Ovary (tissue), 7 donors: ENCODE measurements at regions not wholly inside any gene's neighbourhood (a gene's known extent, or its start where the extent isn't known, plus 50 kb on each side); places are given as distances from the start of the nearest gene placed in this dataset.
"Not testable (repeated sequence)": the region's sequence is repeated elsewhere in the genome, so short reads cannot be mapped to it uniquely, and the experiment has no call there.

Experiments used
- DNase-seq, 5 donors: peaks; one replicate each; pipeline ENCODE4 v3.0.0-alpha.2; 2019 to 2020
- H3K27ac ChIP-seq, 2 donors: fragments of 200-600 bp; one replicate each; pipeline versions ENCODE4 v1.5.1 to v1.8.0; 2019 to 2022
- H3K27me3 ChIP-seq: fragments of 200-600 bp; one replicate; pipeline ENCODE4 v1.8.0; 2022
- H3K36me3 ChIP-seq: fragments of 200-600 bp; sonication (generic); one replicate; pipeline ENCODE4 v1.5.1; 2019
- H3K4me1 ChIP-seq: one replicate; pipeline ENCODE4 v1.8.1; 2013; ENCODE audit warnings: mild to moderate bottlenecking, moderate library complexity; ENCODE audit not compliant: insufficient read depth
- H3K4me3 ChIP-seq: fragments of 200-600 bp; sonication (generic); one replicate; pipeline ENCODE4 v1.5.1; 2017
- H3K9me3 ChIP-seq, 2 donors: fragments of 200-600 bp in 1 of 2; sonication (generic) in 1 of 2; one replicate each; pipeline versions ENCODE4 v1.5.1 to v1.8.1; 2013 to 2019; ENCODE audit warnings: mild to moderate bottlenecking in 1 of 2, moderate library complexity in 1 of 2
- EP300 ChIP-seq: sonication (generic); formaldehyde crosslinking; IDR thresholded peaks from one replicate; pipeline ENCODE4 v1.6.1; 2017; ENCODE audit warnings: antibody characterized with exemption
- POLR2A ChIP-seq: fragments of 450-650 bp; IDR thresholded peaks from one replicate; pipeline ENCODE4 v1.6.1; 2017; ENCODE audit warnings: antibody characterized with exemption, mild to moderate bottlenecking, moderate library complexity
- WGBS, 3 donors: extraction: QIAGEN DNeasy Blood & Tissue Kit in 1 of 3; methylation state at CpG; one replicate each; pipeline versions ENCODE4 v1.1.5 to v1.1.7; 2013 to 2017; 5-methylcytosine and 5-hydroxymethylcytosine counted together
- intact Hi-C, 4 donors: fragments of 100-400 bp; cut with DNase I; formaldehyde crosslinking; loops; one replicate each; pipeline versions ENCODE4 v1.11.0 to v1.15.1; 2022 to 2023
- TF ChIP-seq, protein P1 (sequence below), 3 donors: fragments of 450-650 bp in 2 of 3; fragments of 200-600 bp in 1 of 3; IDR thresholded peaks; one replicate each; pipeline versions ENCODE4 v1.5.1 to v1.8.0; 2016 to 2022; ENCODE audit warnings: antibody characterized with exemption in 3 of 3, mild to moderate bottlenecking in 1 of 3
- donor health status: DM: no; HTN: no; CAD: no; lungs with moderate emphysema.
- donor health status: DM: no; HTN: no; CAD: no.
- donor health status: Bipolar disorder and iron deficiency.
- donor health status: DM: no; HTN: no; CAD: no.
- donor health status: DM: yes; HTN: yes; CAD: no.

DNA sequence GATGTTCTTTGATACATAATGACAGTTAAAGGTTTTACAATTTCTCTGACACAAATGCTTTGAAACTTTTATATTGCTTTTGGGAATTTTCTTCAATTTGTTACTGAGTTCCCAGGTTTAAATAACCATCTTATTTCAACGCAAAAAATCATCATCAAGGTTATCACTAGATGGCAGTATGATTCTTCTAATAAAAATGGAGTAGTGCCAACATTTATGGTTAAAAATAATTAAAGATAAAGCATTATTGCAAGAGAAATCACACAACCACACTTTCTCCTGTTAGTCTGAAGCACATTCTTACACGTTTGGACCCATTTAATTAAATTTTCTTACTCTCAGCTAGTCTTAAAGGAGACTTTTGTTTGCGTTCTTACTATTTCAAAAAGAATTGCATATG lies 611.3 kb upstream of the CPXCR1 start:
- WGBS, 3 donors, result 25 to 29% (median 27%) methylated on average over 3 of the region's 3 CpGs
- TF ChIP-seq, protein P1, sequence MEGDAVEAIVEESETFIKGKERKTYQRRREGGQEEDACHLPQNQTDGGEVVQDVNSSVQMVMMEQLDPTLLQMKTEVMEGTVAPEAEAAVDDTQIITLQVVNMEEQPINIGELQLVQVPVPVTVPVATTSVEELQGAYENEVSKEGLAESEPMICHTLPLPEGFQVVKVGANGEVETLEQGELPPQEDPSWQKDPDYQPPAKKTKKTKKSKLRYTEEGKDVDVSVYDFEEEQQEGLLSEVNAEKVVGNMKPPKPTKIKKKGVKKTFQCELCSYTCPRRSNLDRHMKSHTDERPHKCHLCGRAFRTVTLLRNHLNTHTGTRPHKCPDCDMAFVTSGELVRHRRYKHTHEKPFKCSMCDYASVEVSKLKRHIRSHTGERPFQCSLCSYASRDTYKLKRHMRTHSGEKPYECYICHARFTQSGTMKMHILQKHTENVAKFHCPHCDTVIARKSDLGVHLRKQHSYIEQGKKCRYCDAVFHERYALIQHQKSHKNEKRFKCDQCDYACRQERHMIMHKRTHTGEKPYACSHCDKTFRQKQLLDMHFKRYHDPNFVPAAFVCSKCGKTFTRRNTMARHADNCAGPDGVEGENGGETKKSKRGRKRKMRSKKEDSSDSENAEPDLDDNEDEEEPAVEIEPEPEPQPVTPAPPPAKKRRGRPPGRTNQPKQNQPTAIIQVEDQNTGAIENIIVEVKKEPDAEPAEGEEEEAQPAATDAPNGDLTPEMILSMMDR (IDR thresholded peaks at IDR 0.05), result no peak
- no peak for TF ChIP-seq POLR2A
- H3K4me1 ChIP-seq, result no peaks in the 10 kb centered on the region

DNA sequence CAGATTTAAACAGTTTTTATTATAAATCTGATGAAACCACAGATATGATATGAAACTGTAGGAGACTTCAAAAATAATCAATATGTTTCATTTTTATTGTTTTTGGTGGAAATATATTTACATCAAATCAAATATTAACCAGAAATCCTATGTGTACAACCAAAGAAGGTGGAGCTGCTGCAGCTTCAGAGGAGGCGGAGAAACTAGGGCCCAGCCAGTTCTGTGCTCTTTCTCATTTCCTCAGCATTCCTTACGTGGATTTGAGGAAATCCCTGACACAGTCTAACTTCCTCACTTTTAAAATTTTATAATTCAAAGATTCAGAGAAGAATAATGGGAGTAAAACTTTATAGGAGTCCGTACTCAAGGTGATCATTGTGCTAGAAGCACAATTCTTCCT lies 610.7 kb upstream of the CPXCR1 start:
- H3K27me3 ChIP-seq, result no peaks in the 10 kb centered on the region
- DNase-seq, result no peak
- intact Hi-C loops, result no loop called here
- H3K4me1 ChIP-seq, result no peaks in the 10 kb centered on the region
- no peak overlapping the region for H3K4me3 ChIP-seq
- no peaks in the 10 kb centered on the region for H3K9me3 ChIP-seq
- no peaks in the 10 kb centered on the region for H3K36me3 ChIP-seq
- H3K27ac ChIP-seq, result no peak overlapping the region
- TF ChIP-seq POLR2A, result no peak
- TF ChIP-seq EP300, result no peak
- TF ChIP-seq, protein P1 (IDR thresholded peaks at IDR 0.05), result no peak
- 58 to 67% (median 62%) methylated on average over 3 of the region's 3 CpGs for WGBS, 3 donors

More for the DNA sequence above, 611.3 kb upstream of the CPXCR1 start:
- intact Hi-C loops, result no loop called here
- no peaks in the 10 kb centered on the region for H3K27me3 ChIP-seq
- DNase-seq, result no peak
- no peaks in the 10 kb centered on the region for H3K36me3 ChIP-seq
- no peaks in the 10 kb centered on the region for H3K9me3 ChIP-seq
- no peak overlapping the region for H3K27ac ChIP-seq
- H3K4me3 ChIP-seq, result no peak overlapping the region

DNA sequence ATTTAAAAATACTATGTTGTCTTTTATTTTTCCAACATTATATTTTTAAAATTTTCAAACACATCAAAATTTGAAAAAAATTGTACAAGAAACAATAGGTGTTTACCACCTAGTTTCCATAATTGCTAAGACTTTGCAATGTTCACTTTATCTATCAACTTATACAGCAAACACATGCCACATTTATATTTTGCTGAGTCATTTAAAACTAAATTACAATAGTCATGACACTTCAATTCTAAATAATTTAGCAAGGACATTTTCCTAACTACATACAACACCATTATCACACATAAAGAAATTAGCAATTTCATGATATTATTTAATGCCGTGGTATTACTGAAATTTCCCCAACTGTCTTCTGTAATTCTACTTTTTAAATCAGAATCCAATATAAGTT lies 600.4 kb upstream of the CPXCR1 start:
- Histone ChIP-seq H3K4me3 (no peak overlapping the region), H3K27me3 (no peaks in the 10 kb centered on the region), H3K36me3 (no peaks in the 10 kb centered on the region), H3K27ac (no peak overlapping the region), H3K9me3 (no peaks in the 10 kb centered on the region), H3K4me1 (no peaks in the 10 kb centered on the region)
- 89 to 98% (median 93%) methylated on average over 1 of the region's 1 CpG for WGBS, 3 donors
- intact Hi-C loops, result no loop called here
- no peak for TF ChIP-seq POLR2A
- no peak for TF ChIP-seq EP300
- TF ChIP-seq, protein P1 (IDR thresholded peaks at IDR 0.05), result no peak
- DNase-seq, result no peak

DNA sequence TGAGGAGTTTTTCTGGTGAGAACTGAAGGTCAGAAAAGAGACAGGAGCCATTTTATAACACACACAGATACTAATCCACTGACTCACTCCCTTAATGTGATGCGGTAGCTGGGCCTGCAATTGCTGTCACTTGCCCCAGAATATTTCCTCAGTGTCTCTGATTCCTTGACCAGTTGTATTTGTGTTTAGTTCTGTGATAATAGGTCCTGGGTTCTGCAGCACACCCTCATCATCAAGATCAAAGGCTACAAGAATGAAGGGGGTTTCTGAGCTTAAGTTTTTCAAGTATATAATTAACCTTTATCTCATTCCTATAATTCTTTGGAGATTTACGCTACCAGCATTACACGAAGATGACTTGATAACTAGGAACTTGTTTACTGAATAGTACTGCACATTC lies 576.5 kb upstream of the CPXCR1 start:
- Histone ChIP-seq H3K27me3 (no peaks in the 10 kb centered on the region), H3K4me3 (no peak overlapping the region), H3K36me3 (no peaks in the 10 kb centered on the region), H3K9me3 (no peaks in the 10 kb centered on the region), H3K4me1 (no peaks in the 10 kb centered on the region), H3K27ac (no peak overlapping the region)
- 62 to 71% (median 64%) methylated on average over 3 of the region's 3 CpGs for WGBS, 3 donors
- intact Hi-C loops, result no loop called here
- no peak for TF ChIP-seq EP300
- TF ChIP-seq, protein P1 (IDR thresholded peaks at IDR 0.05), result no peak
- no peak for DNase-seq

DNA sequence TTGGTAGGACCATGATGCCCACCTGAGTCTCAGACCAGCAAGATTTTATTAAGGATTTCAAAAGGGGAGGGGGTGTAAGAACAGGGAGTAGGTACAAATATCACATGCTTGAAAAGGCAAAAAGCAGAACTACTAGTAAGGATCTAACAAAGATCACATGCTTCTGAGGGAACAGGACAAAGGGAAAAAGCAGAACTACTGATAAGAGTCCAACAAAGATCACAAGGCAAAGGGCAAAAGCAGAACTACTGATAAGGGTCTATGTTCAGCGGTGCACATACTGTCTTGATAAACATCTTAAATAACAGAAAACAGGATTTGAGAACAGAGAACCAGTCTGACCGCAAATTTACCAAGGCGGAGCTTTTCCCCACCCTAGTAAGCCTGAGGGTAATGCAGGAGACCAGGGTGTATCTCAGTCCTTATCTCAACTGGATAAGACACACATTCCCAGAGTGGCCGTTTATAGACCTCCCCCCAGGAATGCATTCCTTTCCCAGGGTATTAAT lies 573.0 kb upstream of the CPXCR1 start:
- H3K36me3 ChIP-seq, intact Hi-C loops, H3K9me3 ChIP-seq, H3K4me1 ChIP-seq, H3K27ac ChIP-seq, H3K4me3 ChIP-seq, DNase-seq, H3K27me3 ChIP-seq: not testable (repeated sequence)
- WGBS, 3 donors, result 79 to 94% (median 87%) methylated on average over 4 of the region's 4 CpGs
